Fibroblast of lung (primary cell): ENCODE measurements at regions not wholly inside any gene's neighbourhood (a gene's known extent, or its start where the extent isn't known, plus 50 kb on each side); places are given as distances from the start of the nearest gene placed in this dataset.

Experiments
- CTCF ChIP-seq, 2 donors: IDR thresholded peaks in 1 of 2; conservative IDR thresholded peaks in 1 of 2; 1 replicate in 1 of 2; 2 replicates in 1 of 2; pipeline ENCODE4 v1.5.1; 2011 to 2012; ENCODE audit warnings: low read length in 2 of 2, control low read depth in 1 of 2, inconsistent platforms in 1 of 2, low read depth in 1 of 2, mild to moderate bottlenecking in 1 of 2
- EZH2 ChIP-seq: IDR thresholded peaks from 2 replicates; pipeline ENCODE4 v1.5.1; 2012; ENCODE audit warnings: low read length, control low read depth, mild to moderate bottlenecking; ENCODE audit errors: missing control alignments

GRCh38 chrX:133468051-133468450 lies 52.8 kb upstream of the GPC4 start:
- TF ChIP-seq CTCF (conservative IDR thresholded peaks at IDR 0.05 in 1 of 2, IDR thresholded peaks at IDR 0.05 in 1 of 2; ENCODE audit: low read depth in 1 of 2, low read length in 2 of 2) (no peak), EZH2 (no peak)
